SU-DHL-6 (cell line): ENCODE measurements at regions not wholly inside any gene's neighbourhood (a gene's known extent, or its start where the extent isn't known, plus 50 kb on each side); places are given as distances from the start of the nearest gene placed in this dataset.

Experiments used
- H2AFZ ChIP-seq: fragments of 200-600 bp; sonication (generic); 2 replicates; pipeline ENCODE4 v1.6.1; 2014; ENCODE audit warnings: low read depth, mild to moderate bottlenecking, moderate library complexity, mixed read lengths, antibody characterized with exemption, low read length; ENCODE audit not compliant: severe bottlenecking
- H3F3A ChIP-seq: fragments of 200-600 bp; shearing (Covaris generic); 2 replicates; pipeline ENCODE4 v1.6.0; 2016; ENCODE audit warnings: antibody characterized with exemption, mild to moderate bottlenecking; ENCODE audit not compliant: insufficient read depth
- H3K27ac ChIP-seq: fragments of 200-600 bp; sonication (generic); 2 replicates; pipeline ENCODE4 v1.5.1; 2016; ENCODE audit warnings: low read depth, mild to moderate bottlenecking, low read length, moderate library complexity, mixed read lengths
- H3K27me3 ChIP-seq: fragments of 200-600 bp; sonication (generic), shearing (Covaris generic); 2 replicates; pipeline ENCODE4 v1.6.0; 2014; ENCODE audit warnings: mild to moderate bottlenecking, low read length
- H3K36me3 ChIP-seq: fragments of 200-600 bp; sonication (generic); 2 replicates; pipeline ENCODE4 v1.6.1; 2014; ENCODE audit warnings: mild to moderate bottlenecking, low read length, mixed read lengths
- H3K4me2 ChIP-seq: fragments of 300-600, 200-600 bp; shearing (Covaris generic), sonication (generic); 2 replicates; pipeline ENCODE4 v1.6.0; 2014; ENCODE audit warnings: low read length, low read depth, mild to moderate bottlenecking; ENCODE audit not compliant: poor library complexity, severe bottlenecking
- H3K4me3 ChIP-seq: fragments of 200-600 bp; sonication (generic); 2 replicates; pipeline ENCODE4 v1.5.1; 2014; ENCODE audit warnings: antibody characterized with exemption, low read length, mild to moderate bottlenecking, mixed read lengths; ENCODE audit not compliant: insufficient read depth, poor library complexity, severe bottlenecking
- H3K79me2 ChIP-seq: fragments of 200-600 bp; sonication (generic); 2 replicates; pipeline ENCODE4 v1.6.1; 2014; ENCODE audit warnings: mild to moderate bottlenecking, low read length, moderate library complexity; ENCODE audit not compliant: insufficient read depth
- H3K9ac ChIP-seq: fragments of 200-600 bp; sonication (generic); 2 replicates; pipeline ENCODE4 v1.7.0; 2014; ENCODE audit warnings: mild to moderate bottlenecking, low read length
- H3K9me2 ChIP-seq: fragments of 200-600 bp; sonication (generic); replicated peaks from 2 replicates; pipeline ENCODE4 v1.6.1; 2014; ENCODE audit warnings: low read length; ENCODE audit not compliant: insufficient read depth
- H3K9me3 ChIP-seq: fragments of 200-600 bp; sonication (generic); 2 replicates; pipeline ENCODE4 v1.6.1; 2014; ENCODE audit warnings: low read length, mixed read lengths; ENCODE audit not compliant: insufficient read depth
- H4K20me1 ChIP-seq: fragments of 200-600 bp; sonication (generic); 2 replicates; pipeline ENCODE4 v1.6.1; 2014; ENCODE audit warnings: low read depth, mild to moderate bottlenecking, antibody characterized with exemption, low read length, moderate library complexity, mixed read lengths
- EZH2phosphoT487 ChIP-seq: fragments of 200-600 bp; sonication (generic), shearing (Covaris generic); conservative IDR thresholded peaks from 2 replicates; pipeline ENCODE4 v1.6.1; 2018; ENCODE audit warnings: mild to moderate bottlenecking, antibody characterized with exemption, low read length, moderate library complexity, mixed read lengths
- TF ChIP-seq, protein P1 (sequence below): fragments of 200-600 bp; sonication (generic); IDR thresholded peaks from one replicate; pipeline ENCODE4 v1.5.1; 2017; ENCODE audit warnings: antibody characterized with exemption, mild to moderate bottlenecking, low read length, moderate library complexity; ENCODE audit not compliant: insufficient read depth, poor library complexity, severe bottlenecking

DNA sequence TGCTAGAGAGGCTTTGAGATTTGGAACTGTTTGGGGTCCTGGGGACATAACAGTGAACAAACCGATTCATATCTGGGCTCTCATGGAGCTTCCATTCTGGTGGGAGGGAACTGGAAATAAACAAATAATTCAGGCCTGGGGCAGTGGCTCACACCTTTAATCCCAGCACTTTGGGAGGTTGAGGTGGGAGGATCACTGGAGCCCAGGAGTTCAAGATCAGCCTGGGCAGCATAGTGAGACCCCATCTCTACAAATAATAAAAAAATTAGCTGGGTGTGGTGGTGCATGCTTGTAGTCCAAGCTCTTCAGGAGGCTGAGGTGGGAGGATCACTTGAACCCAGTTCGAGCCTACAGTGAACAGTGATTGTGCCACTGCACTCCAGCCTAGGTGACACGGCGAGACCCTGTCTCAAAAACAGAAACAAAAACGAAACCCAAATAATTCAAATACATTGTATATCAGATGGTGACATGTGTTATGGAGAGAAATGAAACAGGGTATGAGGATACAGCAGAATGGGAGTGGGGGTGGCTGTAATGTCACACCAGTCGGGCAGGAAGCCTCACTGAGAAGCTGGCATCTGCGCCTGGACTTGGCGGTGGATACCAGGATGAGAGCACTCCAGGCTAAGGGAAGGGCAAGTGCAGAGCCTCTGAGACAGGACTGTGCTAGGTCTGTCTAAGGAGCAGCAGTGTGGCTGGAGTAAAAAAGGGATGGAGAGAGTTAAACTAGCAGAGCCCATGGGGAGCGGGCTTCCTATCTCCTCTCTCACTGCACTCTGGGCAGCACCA, 131.1 kb upstream of the ZNF536 start:
- Histone ChIP-seq H4K20me1 (0 out of 2 replicates have a peak, but pooled peaks cover 4% of the 10 kb centered on the region), H3K79me2 (no peaks in the 10 kb centered on the region), H3K27me3 (no peaks in the 10 kb centered on the region), H3K9ac (no peak overlapping the region), H3K9me2 (no peaks in the 10 kb centered on the region), H3K4me2 (no peak overlapping the region), H3K36me3 (no peaks in the 10 kb centered on the region), H2AFZ (no peak overlapping the region), H3F3A (no peaks in the 10 kb centered on the region), H3K4me3 (no peak overlapping the region), H3K9me3 (no peaks in the 10 kb centered on the region), H3K27ac (no peak overlapping the region)
- no peak for TF ChIP-seq EZH2phosphoT487
- TF ChIP-seq, protein P1, sequence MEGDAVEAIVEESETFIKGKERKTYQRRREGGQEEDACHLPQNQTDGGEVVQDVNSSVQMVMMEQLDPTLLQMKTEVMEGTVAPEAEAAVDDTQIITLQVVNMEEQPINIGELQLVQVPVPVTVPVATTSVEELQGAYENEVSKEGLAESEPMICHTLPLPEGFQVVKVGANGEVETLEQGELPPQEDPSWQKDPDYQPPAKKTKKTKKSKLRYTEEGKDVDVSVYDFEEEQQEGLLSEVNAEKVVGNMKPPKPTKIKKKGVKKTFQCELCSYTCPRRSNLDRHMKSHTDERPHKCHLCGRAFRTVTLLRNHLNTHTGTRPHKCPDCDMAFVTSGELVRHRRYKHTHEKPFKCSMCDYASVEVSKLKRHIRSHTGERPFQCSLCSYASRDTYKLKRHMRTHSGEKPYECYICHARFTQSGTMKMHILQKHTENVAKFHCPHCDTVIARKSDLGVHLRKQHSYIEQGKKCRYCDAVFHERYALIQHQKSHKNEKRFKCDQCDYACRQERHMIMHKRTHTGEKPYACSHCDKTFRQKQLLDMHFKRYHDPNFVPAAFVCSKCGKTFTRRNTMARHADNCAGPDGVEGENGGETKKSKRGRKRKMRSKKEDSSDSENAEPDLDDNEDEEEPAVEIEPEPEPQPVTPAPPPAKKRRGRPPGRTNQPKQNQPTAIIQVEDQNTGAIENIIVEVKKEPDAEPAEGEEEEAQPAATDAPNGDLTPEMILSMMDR: no peak

DNA sequence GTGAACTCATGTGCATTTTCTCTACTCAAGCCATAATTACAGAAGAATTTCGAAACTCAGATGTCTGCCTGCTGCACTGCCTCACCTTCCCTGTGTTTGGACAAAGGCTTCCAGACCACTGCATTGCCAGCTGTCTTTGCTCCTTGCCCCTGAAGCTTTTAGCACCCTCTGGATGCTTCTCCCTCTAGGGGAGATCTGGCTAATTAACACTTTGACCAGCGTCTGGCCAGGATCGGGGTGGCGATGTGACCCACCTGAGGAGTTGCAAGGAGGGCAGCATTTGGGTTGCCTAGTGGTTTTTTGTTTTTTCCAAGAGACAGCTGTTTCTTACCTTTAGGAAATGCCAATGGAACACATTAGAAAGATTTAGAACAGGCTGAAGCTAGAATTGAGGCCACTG, 127.7 kb upstream of the ZNF536 start:
- Histone ChIP-seq H3K27ac (no peak overlapping the region), H3K9ac (no peak overlapping the region), H4K20me1 (0 out of 2 replicates have a peak, but pooled peaks cover 4% of the 10 kb centered on the region), H3K9me3 (no peaks in the 10 kb centered on the region), H3F3A (no peaks in the 10 kb centered on the region), H3K36me3 (no peaks in the 10 kb centered on the region), H3K79me2 (no peaks in the 10 kb centered on the region), H3K4me3 (no peak overlapping the region), H3K27me3 (no peaks in the 10 kb centered on the region), H2AFZ (no peak overlapping the region), H3K4me2 (no peak overlapping the region), H3K9me2 (no peaks in the 10 kb centered on the region)
- no peak for TF ChIP-seq EZH2phosphoT487
- TF ChIP-seq, protein P1: no peak

DNA sequence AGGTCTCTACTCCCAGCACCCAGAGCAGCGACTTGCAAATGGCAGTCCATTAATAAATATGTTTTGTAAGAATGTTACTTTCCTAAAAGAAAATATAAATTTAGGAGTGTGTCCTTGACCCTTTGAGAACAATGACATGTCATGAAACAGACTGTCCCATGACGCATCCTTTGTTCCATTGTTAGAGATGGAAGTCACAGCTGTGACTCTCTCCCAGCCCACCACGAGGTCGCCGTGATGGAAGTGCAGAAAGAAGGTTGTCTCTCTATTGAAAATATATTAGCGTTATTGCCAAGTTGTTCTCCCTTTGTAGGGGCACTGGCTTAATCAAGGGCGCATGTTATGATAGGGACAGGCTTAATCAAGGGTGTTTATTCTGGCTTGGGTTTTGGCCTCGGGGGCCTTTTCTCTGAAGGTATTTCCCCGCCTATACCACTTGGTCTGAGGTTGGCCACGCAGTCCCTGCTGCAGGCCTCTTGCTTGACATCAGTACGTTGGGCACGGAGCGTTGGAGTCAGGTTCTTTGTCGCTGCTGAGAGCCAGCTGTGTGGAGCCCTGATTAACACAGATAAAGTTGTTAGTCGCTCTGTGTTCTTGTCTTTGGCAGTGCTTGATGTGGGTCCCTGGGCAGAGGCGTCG, 126.7 kb upstream of the ZNF536 start:
- H3K27ac ChIP-seq: no peak overlapping the region
- H3K27me3 ChIP-seq: no peaks in the 10 kb centered on the region
- H3K9ac ChIP-seq: no peak overlapping the region
- TF ChIP-seq, protein P1: no peak
- no peak for TF ChIP-seq EZH2phosphoT487
- H2AFZ ChIP-seq: no peak overlapping the region
- H3K4me3 ChIP-seq: no peak overlapping the region
- 0 out of 2 replicates have a peak, but pooled peaks cover 4% of the 10 kb centered on the region for H4K20me1 ChIP-seq
- no peaks in the 10 kb centered on the region for H3K9me2 ChIP-seq
- no peak overlapping the region for H3K4me2 ChIP-seq
- H3K36me3 ChIP-seq: no peaks in the 10 kb centered on the region
- H3F3A ChIP-seq: no peaks in the 10 kb centered on the region
- no peaks in the 10 kb centered on the region for H3K79me2 ChIP-seq
- H3K9me3 ChIP-seq: no peaks in the 10 kb centered on the region
